Kidney tubule cell (primary cell): ENCODE measurements at regions not wholly inside any gene's neighbourhood (a gene's known extent, or its start where the extent isn't known, plus 50 kb on each side); places are given as distances from the start of the nearest gene placed in this dataset.

Experiments
- DNase-seq: peaks from one replicate; pipeline ENCODE4 v3.0.0-alpha.2; 2018; ENCODE audit warnings: low spot score

GRCh38 chr9:135009051-135009560 is 78.4 kb upstream of the OLFM1 start:
- no peak for DNase-seq

- no peak for DNase-seq
These were observed 77.5 kb upstream of the OLFM1 start for GRCh38 chr9:135009794-135010585.

- no peak for DNase-seq
These were observed 76.9 kb upstream of the OLFM1 start for GRCh38 chr9:135010586-135010860.

- no peak for DNase-seq
These were observed 76.5 kb upstream of the OLFM1 start for GRCh38 chr9:135010921-135011320.

GRCh38 chr9:135012166-135012565 is 75.3 kb upstream of the OLFM1 start:
- DNase-seq, result no peak

GRCh38 chr9:135014311-135015010 is 73.0 kb upstream of the OLFM1 start:
- DNase-seq, result no peak

- no peak for DNase-seq
These were observed 72.4 kb upstream of the OLFM1 start for GRCh38 chr9:135015096-135015495.

- no peak for DNase-seq
These were observed 71.9 kb upstream of the OLFM1 start for GRCh38 chr9:135015565-135015964.

GRCh38 chr9:135016037-135016640 is 71.3 kb upstream of the OLFM1 start:
- DNase-seq, result no peak

- DNase-seq, result no peak
These were observed 70.6 kb upstream of the OLFM1 start for GRCh38 chr9:135016876-135017275.

GRCh38 chr9:135017899-135018298 is 69.6 kb upstream of the OLFM1 start:
- DNase-seq, result no peak

GRCh38 chr9:135018306-135018915 is 69.1 kb upstream of the OLFM1 start:
- DNase-seq, result no peak

GRCh38 chr9:135019224-135019623 is 68.2 kb upstream of the OLFM1 start:
- no peak for DNase-seq

GRCh38 chr9:135020481-135021392 is 66.7 kb upstream of the OLFM1 start:
- no peak for DNase-seq

GRCh38 chr9:135021393-135021789 is 66.1 kb upstream of the OLFM1 start:
- no peak for DNase-seq

GRCh38 chr9:135022191-135022870 is 65.1 kb upstream of the OLFM1 start:
- no peak for DNase-seq

GRCh38 chr9:135023088-135023785 is 64.2 kb upstream of the OLFM1 start:
- DNase-seq, result peak; percentile 3

GRCh38 chr9:135023786-135024405 is 63.6 kb upstream of the OLFM1 start:
- DNase-seq, result no peak

- no peak for DNase-seq
These were observed 58.0 kb upstream of the OLFM1 start for GRCh38 chr9:135029463-135029862.
